Osteoblast (primary cell): ENCODE measurements at regions not wholly inside any gene's neighbourhood (a gene's known extent, or its start where the extent isn't known, plus 50 kb on each side); places are given as distances from the start of the nearest gene placed in this dataset.

Experiments
- DNase-seq: peaks from one replicate; pipeline ENCODE4 v3.0.0; 2011; ENCODE audit warnings: low spot score, mixed read lengths; ENCODE audit not compliant: insufficient read length; ENCODE audit errors: missing footprints
- H2AFZ ChIP-seq: 2 replicates; pipeline ENCODE4 v1.6.0; 2011; ENCODE audit warnings: mild to moderate bottlenecking, low read length
- H3K27ac ChIP-seq: 2 replicates; pipeline ENCODE4 v1.5.1; 2011; ENCODE audit warnings: mild to moderate bottlenecking, low read depth, low read length, moderate library complexity
- H3K27me3 ChIP-seq: 2 replicates; pipeline ENCODE4 v1.6.0; 2012; ENCODE audit warnings: mild to moderate bottlenecking, control low read depth, inconsistent platforms, low read length, moderate library complexity; ENCODE audit not compliant: insufficient read depth
- H3K36me3 ChIP-seq: 2 replicates; pipeline ENCODE4 v1.5.1; 2011; ENCODE audit warnings: mild to moderate bottlenecking, low read length, control low read depth, moderate library complexity; ENCODE audit not compliant: insufficient read depth
- H3K4me1 ChIP-seq: 2 replicates; pipeline ENCODE4 v1.5.1; 2011; ENCODE audit warnings: mild to moderate bottlenecking, low read length, control low read depth, moderate library complexity; ENCODE audit not compliant: insufficient read depth
- H3K4me2 ChIP-seq: 2 replicates; pipeline ENCODE4 v1.6.0; 2011; ENCODE audit warnings: mild to moderate bottlenecking, low read length; ENCODE audit not compliant: insufficient read depth
- H3K4me3 ChIP-seq: fragments of 200-600 bp; sonication (generic); 3 replicates; pipeline ENCODE4 v1.5.1; 2012; ENCODE audit warnings: mild to moderate bottlenecking, low read length, inconsistent platforms; ENCODE audit not compliant: insufficient read depth
- H3K79me2 ChIP-seq: 2 replicates; pipeline ENCODE4 v1.6.0; 2012; ENCODE audit warnings: mild to moderate bottlenecking, low read length, control low read depth, inconsistent platforms; ENCODE audit not compliant: insufficient read depth
- H3K9me3 ChIP-seq: 2 replicates; pipeline ENCODE4 v1.5.1; 2011; ENCODE audit warnings: low read depth, low read length, control low read depth
- H4K20me1 ChIP-seq: 2 replicates; pipeline ENCODE4 v1.6.0; 2012; ENCODE audit warnings: mild to moderate bottlenecking, low read length, control low read depth; ENCODE audit not compliant: insufficient read depth
- CTCF ChIP-seq: IDR thresholded peaks from 2 replicates; pipeline ENCODE4 v1.5.1; 2011; ENCODE audit warnings: mild to moderate bottlenecking, low read depth, low read length, moderate library complexity; ENCODE audit errors: extremely low read depth

GRCh38 chr3:79902151-79902550, 134.4 kb upstream of the ROBO1 start:
- DNase-seq: no peak
- no peaks in the 10 kb centered on the region for H3K79me2 ChIP-seq
- H4K20me1 ChIP-seq: no peaks in the 10 kb centered on the region
- H2AFZ ChIP-seq: no peak overlapping the region
- H3K9me3 ChIP-seq: no peaks in the 10 kb centered on the region
- H3K4me1 ChIP-seq: no peaks in the 10 kb centered on the region
- H3K27me3 ChIP-seq: no peaks in the 10 kb centered on the region
- no peak overlapping the region for H3K27ac ChIP-seq
- no peaks in the 10 kb centered on the region for H3K36me3 ChIP-seq
- H3K4me3 ChIP-seq: no peak overlapping the region
- no peak for TF ChIP-seq CTCF
- H3K4me2 ChIP-seq: no peak overlapping the region

GRCh38 chr3:79898907-79899306, 131.1 kb upstream of the ROBO1 start:
- no peak overlapping the region for H3K4me3 ChIP-seq
- H3K4me1 ChIP-seq: no peaks in the 10 kb centered on the region
- DNase-seq: no peak
- no peak overlapping the region for H3K27ac ChIP-seq
- H3K79me2 ChIP-seq: no peaks in the 10 kb centered on the region
- no peaks in the 10 kb centered on the region for H4K20me1 ChIP-seq
- H3K36me3 ChIP-seq: no peaks in the 10 kb centered on the region
- TF ChIP-seq CTCF: no peak
- no peaks in the 10 kb centered on the region for H3K9me3 ChIP-seq
- no peak overlapping the region for H2AFZ ChIP-seq
- H3K27me3 ChIP-seq: no peaks in the 10 kb centered on the region
- H3K4me2 ChIP-seq: no peak overlapping the region

DNA sequence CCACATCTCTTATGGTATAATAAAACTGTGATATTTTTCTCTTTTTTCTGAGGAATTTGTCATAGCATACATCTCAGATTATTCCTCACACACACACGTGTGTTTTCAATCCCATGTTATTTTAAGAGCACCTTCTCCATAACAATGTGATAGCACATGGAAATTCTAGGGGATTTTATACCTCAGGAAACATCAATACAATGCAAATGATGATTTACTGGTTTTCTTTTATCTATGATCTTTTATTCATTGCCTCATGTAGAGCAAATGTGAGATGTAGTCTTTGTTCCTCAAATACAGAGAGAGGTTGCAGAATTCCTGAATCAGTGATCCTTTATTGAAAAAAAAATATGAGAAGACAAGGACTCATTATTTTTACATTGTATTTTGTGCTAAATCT, 128.3 kb upstream of the ROBO1 start:
- no peaks in the 10 kb centered on the region for H3K36me3 ChIP-seq
- H3K27me3 ChIP-seq: no peaks in the 10 kb centered on the region
- H4K20me1 ChIP-seq: no peaks in the 10 kb centered on the region
- no peak overlapping the region for H3K27ac ChIP-seq
- H2AFZ ChIP-seq: no peak overlapping the region
- H3K4me3 ChIP-seq: no peak overlapping the region
- no peak for TF ChIP-seq CTCF
- no peaks in the 10 kb centered on the region for H3K79me2 ChIP-seq
- DNase-seq: no peak
- no peaks in the 10 kb centered on the region for H3K4me1 ChIP-seq
- H3K9me3 ChIP-seq: no peaks in the 10 kb centered on the region
- no peak overlapping the region for H3K4me2 ChIP-seq

GRCh38 chr3:79887213-79887612, 119.4 kb upstream of the ROBO1 start:
- no peaks in the 10 kb centered on the region for H4K20me1 ChIP-seq
- H3K27me3 ChIP-seq: no peaks in the 10 kb centered on the region
- H3K4me2 ChIP-seq: no peak overlapping the region
- no peak overlapping the region for H3K27ac ChIP-seq
- no peak for TF ChIP-seq CTCF
- H3K9me3 ChIP-seq: peaks cover 5% of the 10 kb centered on the region
- no peaks in the 10 kb centered on the region for H3K4me1 ChIP-seq
- no peak for DNase-seq
- no peaks in the 10 kb centered on the region for H3K79me2 ChIP-seq
- H3K36me3 ChIP-seq: no peaks in the 10 kb centered on the region
- no peak overlapping the region for H2AFZ ChIP-seq
- H3K4me3 ChIP-seq: no peak overlapping the region
